HEK293 (cell line): ENCODE measurements at regions not wholly inside any gene's neighbourhood (a gene's known extent, or its start where the extent isn't known, plus 50 kb on each side); places are given as distances from the start of the nearest gene placed in this dataset.

ENCODE experiments used
- CTCF ChIP-seq: fragments of 450-650 bp; formaldehyde crosslinking; IDR thresholded peaks from 2 replicates; pipeline ENCODE4 v1.5.1; 2016; ENCODE audit warnings: missing biosample characterization, missing genetic modification characterization
- GLI2 ChIP-seq: fragments of 450-650 bp; formaldehyde crosslinking; IDR thresholded peaks from 2 replicates; pipeline ENCODE4; 2017; ENCODE audit warnings: missing biosample characterization, missing genetic modification characterization, low read depth, borderline replicate concordance
- HOXC10 ChIP-seq: sonication (generic); formaldehyde crosslinking; IDR thresholded peaks from 2 replicates; pipeline ENCODE4 v1.8.1; 2023; ENCODE audit warnings: mild to moderate bottlenecking, missing genetic modification reagents
- MYNN ChIP-seq: fragments of 450-650 bp; formaldehyde crosslinking; IDR thresholded peaks from 2 replicates; pipeline ENCODE4 v1.5.1; 2016; ENCODE audit warnings: missing biosample characterization, missing genetic modification characterization, borderline replicate concordance
- OVOL3 ChIP-seq: fragments of 450-650 bp; formaldehyde crosslinking; IDR thresholded peaks from 2 replicates; pipeline ENCODE4 v1.5.1; 2016; ENCODE audit warnings: missing biosample characterization, missing genetic modification characterization
- SALL2 ChIP-seq: fragments of 450-650 bp; formaldehyde crosslinking; IDR thresholded peaks from 2 replicates; pipeline ENCODE4 v1.5.0; 2017; ENCODE audit warnings: missing biosample characterization, mild to moderate bottlenecking, missing genetic modification characterization, borderline replicate concordance
- ZBTB20 ChIP-seq: fragments of 450-650 bp; formaldehyde crosslinking; IDR thresholded peaks from 2 replicates; pipeline ENCODE4 v1.5.1; 2016; ENCODE audit warnings: missing biosample characterization, missing genetic modification characterization
- ZNF133 ChIP-seq: fragments of 450-650 bp; formaldehyde crosslinking; IDR thresholded peaks from 2 replicates; pipeline ENCODE4 v1.5.1; 2016; ENCODE audit warnings: missing biosample characterization, missing genetic modification characterization
- ZNF146 ChIP-seq: fragments of 450-650 bp; formaldehyde crosslinking; IDR thresholded peaks from 2 replicates; pipeline ENCODE4 v1.5.1; 2016; ENCODE audit warnings: missing biosample characterization, missing genetic modification characterization
- ZNF18 ChIP-seq: fragments of 450-650 bp; formaldehyde crosslinking; IDR thresholded peaks from 2 replicates; pipeline ENCODE4 v1.5.1; 2016; ENCODE audit warnings: missing biosample characterization, missing genetic modification characterization
- ZNF248 ChIP-seq: fragments of 450-650 bp; formaldehyde crosslinking; IDR thresholded peaks from 2 replicates; pipeline ENCODE4 v1.5.1; 2017; ENCODE audit warnings: missing biosample characterization, missing genetic modification characterization
- ZNF398 ChIP-seq: fragments of 450-650 bp; formaldehyde crosslinking; IDR thresholded peaks from 2 replicates; pipeline ENCODE4 v1.5.1; 2017; ENCODE audit warnings: missing biosample characterization, missing genetic modification characterization
- ZNF561 ChIP-seq: fragments of 450-650 bp; IDR thresholded peaks from 2 replicates; pipeline ENCODE4 v1.5.1; 2018; ENCODE audit warnings: missing biosample characterization, missing genetic modification characterization, borderline replicate concordance
- ZNF843 ChIP-seq: fragments of 450-650 bp; formaldehyde crosslinking; IDR thresholded peaks from 2 replicates; pipeline ENCODE4 v1.5.1; 2016; ENCODE audit warnings: missing biosample characterization, missing genetic modification characterization

GRCh38 chr5:175238326-175238725 is 205.7 kb downstream of the DRD1 start:
- TF ChIP-seq ZNF561 (tag by site-specific recombination) (no peak), ZNF398 (no peak), ZNF146 (tag by site-specific recombination) (no peak), CTCF (tag by site-specific recombination) (no peak), SALL2 (tag by site-specific recombination) (no peak), OVOL3 (tag by site-specific recombination) (no peak), GLI2 (no peak), ZNF133 (tag by site-specific recombination) (no peak), ZNF18 (tag by site-specific recombination) (no peak), HOXC10 (no peak), MYNN (tag by site-specific recombination) (no peak), ZNF843 (tag by site-specific recombination) (no peak), ZBTB20 (tag by site-specific recombination) (no peak), ZNF248 (tag by site-specific recombination) (no peak)
